ENCODE measurements at regions not wholly inside any gene's neighbourhood (a gene's known extent, or its start where the extent isn't known, plus 50 kb on each side); places are given as distances from the start of the nearest gene placed in this dataset.

- no peak for TF ChIP-seq CTCF (IDR thresholded peaks at IDR 0.05)
- TF ChIP-seq POLR2A (IDR thresholded peaks at IDR 0.05): no peak
These were observed 498.2 kb upstream of the TNP1 start for GRCh38 chr2:217357886-217358620.

Measured in uterus (tissue), 2 donors.